BE2C (cell line): ENCODE measurements at regions not wholly inside any gene's neighbourhood (a gene's known extent, or its start where the extent isn't known, plus 50 kb on each side); places are given as distances from the start of the nearest gene placed in this dataset.
"Not testable (repeated sequence)": the region's sequence is repeated elsewhere in the genome, so short reads cannot be mapped to it uniquely, and the experiment has no call there.

ENCODE experiments used
- DNase-seq: peaks from one replicate; pipeline ENCODE4 v3.0.0-alpha.2; 2020
- H3K27me3 ChIP-seq: fragments of 250-450 bp; sonication (Bioruptor Pico); 2 replicates; pipeline ENCODE4 v1.5.1; 2020; ENCODE audit warnings: mild to moderate bottlenecking
- H3K36me3 ChIP-seq: fragments of 250-450 bp; sonication (Bioruptor Pico); 2 replicates; pipeline ENCODE4 v1.5.1; 2020; ENCODE audit warnings: mild to moderate bottlenecking
- H3K4me1 ChIP-seq: fragments of 250-450 bp; sonication (Bioruptor Pico); 2 replicates; pipeline ENCODE4 v1.5.1; 2020
- H3K4me3 ChIP-seq: 2 replicates; pipeline ENCODE4 v1.5.1; 2011; ENCODE audit warnings: low read depth, low read length
- H3K9me3 ChIP-seq: fragments of 250-450 bp; sonication (Bioruptor Pico); 2 replicates; pipeline ENCODE4 v1.5.1; 2020

DNA sequence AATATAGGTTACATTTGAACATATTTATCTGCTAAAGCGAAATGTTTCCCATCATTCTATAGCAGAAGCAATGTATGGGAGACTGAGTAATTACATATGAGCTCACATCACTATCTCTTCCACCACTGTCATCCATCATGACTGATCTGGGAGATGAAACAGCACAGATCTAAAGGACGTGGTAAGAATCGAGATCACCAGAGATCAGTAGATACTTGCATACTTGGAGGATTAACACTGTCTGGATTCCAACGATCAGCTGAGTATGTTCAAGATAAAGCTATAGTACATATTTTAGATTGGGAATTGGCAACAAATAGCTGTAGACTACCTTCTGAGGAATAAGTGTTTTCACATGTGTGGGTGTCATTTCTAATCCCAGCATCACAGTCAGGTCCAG lies 94.6 kb downstream of the FOXD4L6 start:
- not testable (repeated sequence) for DNase-seq, H3K27me3 ChIP-seq, H3K36me3 ChIP-seq, H3K4me3 ChIP-seq, H3K9me3 ChIP-seq, H3K4me1 ChIP-seq

DNA sequence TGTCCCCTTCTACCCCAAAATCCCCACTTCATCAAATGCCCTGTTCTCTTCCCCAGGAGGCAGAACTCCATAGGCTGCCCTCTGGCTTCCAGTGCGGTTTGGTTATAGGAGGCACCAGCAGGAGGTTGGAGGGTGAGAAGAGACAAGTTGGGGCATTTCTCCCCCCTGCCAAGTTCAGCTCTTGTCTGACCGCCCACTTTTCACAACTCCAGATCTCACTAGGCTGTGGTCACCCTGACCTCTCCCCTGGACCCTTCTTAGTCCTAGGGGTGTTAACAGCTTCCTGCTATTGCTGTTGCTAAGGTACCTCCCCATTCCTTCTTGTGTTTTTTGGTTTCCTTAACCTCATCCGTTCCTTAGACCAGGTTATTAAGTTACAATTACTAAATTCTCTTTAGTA lies 95.1 kb downstream of the FOXD4L6 start:
- not testable (repeated sequence) for H3K4me1 ChIP-seq, H3K27me3 ChIP-seq, H3K4me3 ChIP-seq, H3K36me3 ChIP-seq, H3K9me3 ChIP-seq, DNase-seq

DNA sequence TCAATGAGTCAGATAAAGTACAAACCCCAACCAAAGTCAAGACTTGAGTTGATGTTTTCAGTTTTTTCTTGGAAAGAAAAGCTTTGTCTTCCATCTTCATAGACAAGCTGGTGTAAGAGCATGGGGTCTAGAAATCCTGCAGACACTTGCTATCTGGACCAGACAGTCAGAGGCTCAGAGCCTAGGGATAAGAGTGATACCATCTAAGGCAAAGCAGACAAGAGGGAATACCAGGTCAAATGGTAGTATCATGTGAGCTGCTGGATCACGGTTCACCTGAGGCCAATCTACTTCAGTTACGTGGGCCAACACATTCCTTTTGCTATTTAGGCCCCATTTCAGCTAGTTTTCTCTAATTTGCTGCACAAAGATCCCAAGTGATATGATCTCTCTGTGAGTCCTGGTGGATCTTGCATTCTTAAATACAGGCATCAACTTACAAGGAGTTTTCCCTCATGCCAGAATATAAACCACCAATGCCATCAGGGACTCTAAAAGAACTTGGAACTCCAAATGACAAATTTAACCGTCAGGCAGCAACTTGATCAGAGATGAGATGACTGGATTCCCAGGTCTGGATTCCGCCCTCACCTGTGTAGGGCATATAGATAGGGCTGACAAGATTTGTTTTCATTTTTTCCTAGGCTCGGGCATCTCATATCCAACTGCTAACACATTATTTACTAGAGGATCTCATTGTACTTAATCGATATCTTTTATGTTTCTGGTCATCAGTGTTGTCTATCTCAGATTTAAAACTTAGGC lies 101.4 kb downstream of the FOXD4L6 start:
- H3K4me1 ChIP-seq, H3K36me3 ChIP-seq, H3K27me3 ChIP-seq, H3K9me3 ChIP-seq, DNase-seq, H3K4me3 ChIP-seq: not testable (repeated sequence)

DNA sequence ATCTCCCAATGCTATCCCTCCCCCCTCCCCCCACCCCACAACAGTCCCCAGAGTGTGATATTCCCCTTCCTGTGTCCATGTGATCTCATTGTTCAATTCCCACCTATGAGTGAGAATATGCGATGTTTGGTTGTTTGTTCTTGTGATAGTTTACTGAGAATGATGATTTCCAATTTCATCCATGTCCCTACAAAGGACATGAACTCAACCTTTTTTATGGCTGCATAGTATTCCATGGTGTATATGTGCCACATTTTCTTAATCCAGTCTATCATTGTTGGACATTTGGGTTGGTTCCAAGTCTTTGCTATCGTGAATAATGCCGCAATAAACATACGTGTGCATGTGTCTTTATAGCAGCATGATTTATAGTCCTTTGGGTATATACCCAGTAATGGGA lies 106.1 kb downstream of the FOXD4L6 start:
- DNase-seq, H3K36me3 ChIP-seq, H3K4me3 ChIP-seq, H3K27me3 ChIP-seq, H3K9me3 ChIP-seq, H3K4me1 ChIP-seq: not testable (repeated sequence)

GRCh38 chr9:41019858-41020562 lies 108.5 kb downstream of the FOXD4L6 start:
- DNase-seq, H3K4me3 ChIP-seq, H3K36me3 ChIP-seq, H3K9me3 ChIP-seq, H3K4me1 ChIP-seq, H3K27me3 ChIP-seq: not testable (repeated sequence)

- H3K4me1 ChIP-seq, H3K9me3 ChIP-seq, H3K27me3 ChIP-seq, DNase-seq, H3K4me3 ChIP-seq, H3K36me3 ChIP-seq: not testable (repeated sequence)
Observed at GRCh38 chr9:41018948-41019347, 109.5 kb downstream of the FOXD4L6 start.

DNA sequence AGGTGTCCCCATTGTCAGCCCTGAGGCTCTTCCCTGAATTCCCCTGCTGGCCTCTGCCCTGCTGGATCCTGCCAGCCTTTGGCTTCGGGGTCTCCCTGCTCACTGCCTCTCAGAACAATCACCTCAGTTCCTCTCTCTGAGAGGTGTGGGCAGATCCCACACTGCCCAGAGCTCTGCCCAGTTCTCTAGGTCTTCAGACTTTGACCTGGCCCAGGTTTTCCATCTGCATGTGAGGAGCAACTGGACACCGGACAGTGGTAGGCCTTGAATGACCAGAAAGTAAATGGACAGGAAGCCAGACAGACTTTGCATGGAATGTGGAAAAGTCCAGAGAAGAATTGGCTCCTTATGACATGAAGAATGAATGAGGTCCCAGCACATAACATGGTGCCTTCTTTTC lies 111.8 kb downstream of the FOXD4L6 start:
- H3K4me3 ChIP-seq, H3K36me3 ChIP-seq, H3K4me1 ChIP-seq, H3K9me3 ChIP-seq, H3K27me3 ChIP-seq, DNase-seq: not testable (repeated sequence)

DNA sequence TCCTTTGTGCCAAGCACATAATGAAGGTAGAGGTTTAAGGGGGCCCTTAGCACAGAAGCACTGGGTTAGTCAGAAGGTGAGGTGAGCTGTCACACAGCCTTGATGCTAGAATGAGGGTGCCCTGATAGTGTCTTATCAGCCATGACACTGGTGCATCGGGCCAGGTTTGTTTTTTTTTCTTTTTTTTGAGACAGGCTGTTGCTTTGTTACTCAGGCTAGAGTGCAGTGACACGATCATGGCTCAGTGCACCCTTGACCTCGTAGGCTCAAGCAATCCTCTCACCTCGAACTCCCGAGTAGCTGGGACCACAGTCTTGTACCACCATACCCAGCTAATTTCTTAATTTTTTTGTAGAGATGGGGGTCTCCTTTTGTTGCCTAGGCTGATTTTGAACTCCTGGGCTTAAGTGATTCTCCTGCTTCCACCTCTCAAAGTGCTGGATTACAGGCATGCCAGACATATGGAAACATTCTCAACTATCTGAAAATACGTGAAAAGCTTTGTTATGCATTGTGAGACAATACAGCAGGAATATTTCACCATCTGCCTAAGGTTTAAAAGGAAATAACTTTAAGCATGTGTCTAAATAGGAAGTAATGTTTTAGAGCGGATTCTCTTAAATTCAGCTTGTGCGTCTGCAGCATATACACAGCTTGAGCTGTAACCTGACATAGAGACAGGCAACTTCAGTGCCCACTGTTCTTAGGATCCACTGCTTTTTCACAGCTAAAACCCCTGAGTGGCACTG lies 128.4 kb downstream of the FOXD4L6 start:
- not testable (repeated sequence) for H3K4me3 ChIP-seq, DNase-seq

GRCh38 chr9:40995490-40995889 lies 133.0 kb downstream of the FOXD4L6 start:
- not testable (repeated sequence) for H3K27me3 ChIP-seq, H3K9me3 ChIP-seq, H3K4me3 ChIP-seq, H3K36me3 ChIP-seq, DNase-seq, H3K4me1 ChIP-seq

More for the DNA sequence above, 128.4 kb downstream of the FOXD4L6 start:
- not testable (repeated sequence) for H3K9me3 ChIP-seq, H3K4me1 ChIP-seq, H3K36me3 ChIP-seq, H3K27me3 ChIP-seq

DNA sequence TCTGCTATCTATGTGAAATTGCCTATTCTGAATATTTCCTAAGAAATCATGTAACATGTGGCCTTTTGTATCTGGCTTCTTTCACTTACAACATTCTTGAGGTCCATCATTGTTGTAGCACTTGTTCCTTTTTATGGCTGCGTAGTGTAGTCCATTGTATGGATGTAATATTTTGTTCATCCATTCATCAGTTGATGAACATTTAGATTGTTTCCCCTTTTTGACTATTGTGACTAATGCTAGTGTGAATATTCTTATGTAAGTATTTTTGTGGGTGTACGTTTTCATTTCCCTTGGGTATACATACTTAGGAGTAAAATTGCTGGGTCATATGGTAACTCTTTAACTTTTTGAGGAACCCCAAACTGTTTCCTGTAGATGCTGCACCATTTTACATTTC lies 134.6 kb downstream of the FOXD4L6 start:
- not testable (repeated sequence) for DNase-seq, H3K36me3 ChIP-seq, H3K4me3 ChIP-seq, H3K27me3 ChIP-seq, H3K4me1 ChIP-seq, H3K9me3 ChIP-seq

DNA sequence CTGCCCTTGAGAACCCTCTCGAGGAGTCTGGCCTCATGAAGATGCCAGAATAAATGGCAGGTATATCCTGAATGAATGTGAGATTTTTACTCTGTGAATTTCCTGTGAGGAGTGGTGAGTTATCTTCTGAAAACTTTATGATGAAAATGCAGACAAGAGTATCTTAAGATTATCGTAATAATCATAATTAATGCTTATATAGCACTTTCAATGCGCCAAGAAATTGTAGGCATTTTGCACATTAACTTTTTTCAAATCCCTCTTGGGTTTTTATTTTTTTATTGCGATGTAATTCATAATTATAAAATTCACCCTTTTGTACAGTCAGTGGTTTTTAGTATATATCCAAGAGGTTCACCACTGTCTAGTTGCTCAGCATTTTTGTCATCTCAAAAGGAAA lies 135.1 kb downstream of the FOXD4L6 start:
- H3K9me3 ChIP-seq, DNase-seq, H3K27me3 ChIP-seq, H3K4me3 ChIP-seq, H3K36me3 ChIP-seq, H3K4me1 ChIP-seq: not testable (repeated sequence)

- H3K4me3 ChIP-seq, result peak overlapping the region; percentile 83
- not testable (repeated sequence) for H3K27me3 ChIP-seq, H3K4me1 ChIP-seq, H3K36me3 ChIP-seq, H3K9me3 ChIP-seq
- peak; percentile 52 for DNase-seq
Observed at GRCh38 chr9:40992472-40992821, 136.0 kb downstream of the FOXD4L6 start.
